Naive thymus-derived CD4-positive, alpha-beta T cell (primary cell): ENCODE measurements at regions not wholly inside any gene's neighbourhood (a gene's known extent, or its start where the extent isn't known, plus 50 kb on each side); places are given as distances from the start of the nearest gene placed in this dataset.
"Not testable (repeated sequence)": the region's sequence is repeated elsewhere in the genome, so short reads cannot be mapped to it uniquely, and the experiment has no call there.

Experiments
- ATAC-seq: fragments of 150-1000 bp; cut with Tn5 transposase; 2 replicates; pipeline ENCODE4 v1.10.0; 2021; ENCODE audit warnings: mild to moderate bottlenecking, moderate library complexity
- CTCF ChIA-PET: fragments of 350-600 bp; sonication (Branson Sonifier 250); formaldehyde crosslinking; loops from one replicate; lab custom pipeline; 2021; ENCODE audit warnings: antibody characterized with exemption; lab: Charles Lee
- POLR2A ChIA-PET: fragments of 350-600 bp; sonication (Branson Sonifier 250); formaldehyde crosslinking; loops from one replicate; lab custom pipeline; 2021; ENCODE audit warnings: antibody characterized with exemption, inconsistent platforms; lab: Charles Lee
- DNase-seq, 9 donors: peaks; one replicate each; pipeline versions ENCODE4 v3.0.0 to v3.0.0-alpha.2; 2020 to 2022; ENCODE audit warnings: mixed read lengths in 1 of 9
- H3K27ac ChIP-seq: one replicate; pipeline ENCODE4 v1.7.0; 2013; ENCODE audit warnings: mild to moderate bottlenecking, low read depth, low read length, moderate library complexity
- H3K27me3 ChIP-seq, 2 donors: one replicate each; pipeline ENCODE4 v1.7.0; 2013; ENCODE audit warnings: low read length in 2 of 2, mild to moderate bottlenecking in 2 of 2, moderate library complexity in 2 of 2; ENCODE audit not compliant: control insufficient read depth in 2 of 2, insufficient read depth in 2 of 2
- H3K36me3 ChIP-seq, 3 experiments: 1 replicate in 2 of 3; 2 replicates in 1 of 3; pipeline ENCODE4 v1.7.0; 2013; ENCODE audit warnings: low read length in 3 of 3, mild to moderate bottlenecking in 3 of 3, moderate library complexity in 1 of 3; ENCODE audit not compliant: insufficient read depth in 3 of 3, control insufficient read depth in 2 of 3
- H3K4me1 ChIP-seq, 2 donors: one replicate each; pipeline ENCODE4 v1.7.0; 2013; ENCODE audit warnings: low read length in 2 of 2, mild to moderate bottlenecking in 2 of 2, moderate library complexity in 1 of 2; ENCODE audit not compliant: control insufficient read depth in 2 of 2, insufficient read depth in 2 of 2
- H3K4me3 ChIP-seq: 2 replicates; pipeline ENCODE4 v1.7.0; 2013; ENCODE audit warnings: mild to moderate bottlenecking, low read length
- H3K9me3 ChIP-seq, 3 experiments: 1 replicate in 2 of 3; 2 replicates in 1 of 3; pipeline ENCODE4 v1.7.0; 2013; ENCODE audit warnings: low read length in 3 of 3; ENCODE audit not compliant: control insufficient read depth in 2 of 3
- H3K27ac Mint-ChIP-seq, 9 donors: one replicate each; pipeline ENCODE4 v1.8.0; 2020 to 2022; ENCODE audit warnings: mixed read lengths in 9 of 9, mild to moderate bottlenecking in 8 of 9, moderate library complexity in 5 of 9, inconsistent platforms in 2 of 9
- H3K27me3 Mint-ChIP-seq, 5 donors: one replicate each; pipeline ENCODE4 v1.8.0; 2021 to 2022; ENCODE audit warnings: mixed read lengths in 5 of 5, mild to moderate bottlenecking in 1 of 5
- H3K36me3 Mint-ChIP-seq, 5 donors: one replicate each; pipeline ENCODE4 v1.8.0; 2020 to 2022; ENCODE audit warnings: mixed read lengths in 5 of 5, mild to moderate bottlenecking in 3 of 5, inconsistent platforms in 1 of 5
- H3K4me1 Mint-ChIP-seq, 7 donors: one replicate each; pipeline ENCODE4 v1.8.0; 2020 to 2022; ENCODE audit warnings: mixed read lengths in 7 of 7, mild to moderate bottlenecking in 3 of 7, inconsistent platforms in 1 of 7
- H3K4me3 Mint-ChIP-seq, 10 donors: one replicate each; pipeline ENCODE4 v1.8.0; 2020 to 2022; ENCODE audit warnings: mild to moderate bottlenecking in 10 of 10, mixed read lengths in 10 of 10, moderate library complexity in 6 of 10, inconsistent platforms in 2 of 10
- H3K9me3 Mint-ChIP-seq, 11 donors: one replicate each; pipeline ENCODE4 v1.8.0; 2020 to 2022; ENCODE audit warnings: mixed read lengths in 11 of 11, mild to moderate bottlenecking in 4 of 11, inconsistent platforms in 1 of 11, moderate library complexity in 1 of 11
- intact Hi-C, 2 donors: fragments of 100-400 bp; cut with micrococcal nuclease; formaldehyde crosslinking; loops; one replicate each; pipeline ENCODE4 v1.15.1; 2023

GRCh38 chr2:43144263-43144662, 82.1 kb downstream of the ZFP36L2 start:
- Mint-ChIP-seq H3K27me3 (no peaks in the 10 kb centered on the region), H3K27ac (peak overlapping the region; percentile 8 to 89 (median 76)), H3K36me3 (peaks cover 0 to 24% (median 0%) of the 10 kb centered on the region in 5 donors), H3K4me1 (peaks cover 45 to 92% (median 65%) of the 10 kb centered on the region in 7 donors), H3K9me3 (peaks cover 0 to 5% (median 0%) of the 10 kb centered on the region in 11 donors), H3K4me3 (peak overlapping the region in 6 of 10 donors; percentile 8 to 55 (median 46))
- DNase-seq: no peak
- no peaks in the 10 kb centered on the region for H3K36me3 ChIP-seq
- H3K9me3 ChIP-seq: no peaks in the 10 kb centered on the region
- H3K27me3 ChIP-seq: no peaks in the 10 kb centered on the region
- H3K4me1 ChIP-seq: peaks cover 25 to 56% of the 10 kb centered on the region in 2 donors
- ChIA-PET POLR2A (interaction anchor here (1.2 to 43.2 kb wide), 4 partner anchors 4 to 77 kb away, joined by 4 to 1771 read pairs (median 1274); partner anchors contain the start of gene ZFP36L2), CTCF (interaction anchor here (0.8 to 1.6 kb wide), 2 partner anchors 10 to 11 kb away, joined by 3 read pairs; no protein-coding TSS in a partner anchor)
- intact Hi-C loops: no loop called here
- ATAC-seq: no peak
- no peak overlapping the region for H3K4me3 ChIP-seq
- no peak overlapping the region for H3K27ac ChIP-seq

- Mint-ChIP-seq H3K4me1 (peaks cover 42 to 90% (median 63%) of the 10 kb centered on the region in 7 donors), H3K4me3 (peak overlapping the region in 6 of 10 donors; percentile 8 to 55 (median 46)), H3K9me3 (peaks cover 0 to 5% (median 0%) of the 10 kb centered on the region in 11 donors), H3K27ac (peak overlapping the region; percentile 8 to 89 (median 76)), H3K27me3 (no peaks in the 10 kb centered on the region), H3K36me3 (peaks cover 0 to 25% (median 0%) of the 10 kb centered on the region in 5 donors)
- Histone ChIP-seq H3K36me3 (no peaks in the 10 kb centered on the region), H3K27me3 (no peaks in the 10 kb centered on the region), H3K9me3 (no peaks in the 10 kb centered on the region), H3K4me3 (no peak overlapping the region), H3K27ac (no peak overlapping the region), H3K4me1 (peaks cover 27 to 58% of the 10 kb centered on the region in 2 donors)
- DNase-seq: no peak
- POLR2A ChIA-PET: interaction anchor here (1.2 to 43.2 kb wide), 4 partner anchors 4 to 78 kb away, joined by 4 to 1771 read pairs (median 1274); partner anchors contain the start of gene ZFP36L2
- CTCF ChIA-PET: interaction anchor here (0.8 to 1.6 kb wide), 4 partner anchors 10 to 17 kb away, joined by 3 read pairs; no protein-coding TSS in a partner anchor
- intact Hi-C loops: no loop called here
- no peak for ATAC-seq
These were observed 82.7 kb downstream of the ZFP36L2 start for GRCh38 chr2:43143756-43144155.

GRCh38 chr2:43142921-43143438, 83.4 kb downstream of the ZFP36L2 start:
- intact Hi-C loops: no loop called here
- peak overlapping the region; percentile 27 for H3K4me3 ChIP-seq
- Mint-ChIP-seq H3K4me1 (peaks cover 48 to 90% (median 67%) of the 10 kb centered on the region in 7 donors), H3K27me3 (no peaks in the 10 kb centered on the region), H3K36me3 (peaks cover 0 to 26% (median 0%) of the 10 kb centered on the region in 5 donors), H3K27ac (peak overlapping the region; percentile 79 to 100 (median 94)), H3K9me3 (peaks cover 0 to 5% (median 0%) of the 10 kb centered on the region in 11 donors), H3K4me3 (peak overlapping the region; percentile 67 to 89 (median 80))
- ATAC-seq (peak; percentile 86), DNase-seq (peak in 3 of 9 donors; percentile 49 to 71 (median 57))
- peaks cover 34 to 65% of the 10 kb centered on the region in 2 donors for H3K4me1 ChIP-seq
- ChIA-PET CTCF (interaction anchor here (0.8 to 1.6 kb wide), 3 partner anchors 10 to 16 kb away, joined by 3 read pairs; no protein-coding TSS in a partner anchor), POLR2A (interaction anchor here (1.2 to 43.2 kb wide), 4 partner anchors 3 to 78 kb away, joined by 4 to 1771 read pairs (median 1274); partner anchors contain the start of gene ZFP36L2)
- no peaks in the 10 kb centered on the region for H3K36me3 ChIP-seq
- H3K27me3 ChIP-seq: no peaks in the 10 kb centered on the region
- peak overlapping the region; percentile 49 for H3K27ac ChIP-seq
- no peaks in the 10 kb centered on the region for H3K9me3 ChIP-seq

- H3K9me3 Mint-ChIP-seq, H3K27me3 Mint-ChIP-seq, H3K27me3 ChIP-seq, ATAC-seq, H3K36me3 ChIP-seq, H3K4me3 ChIP-seq, DNase-seq, H3K9me3 ChIP-seq, intact Hi-C loops: not testable (repeated sequence)
- peak overlapping the region; percentile 28 to 88 (median 69) for H3K4me3 Mint-ChIP-seq
- peaks cover 0 to 30% (median 0%) of the 10 kb centered on the region in 5 donors for H3K36me3 Mint-ChIP-seq
- peak overlapping the region; percentile 62 to 100 (median 93) for H3K27ac Mint-ChIP-seq
- H3K4me1 Mint-ChIP-seq: peaks cover 58 to 95% (median 74%) of the 10 kb centered on the region in 7 donors
- ChIA-PET CTCF (interaction anchor here (11.8 kb wide), 1 partner anchor 79 kb away, joined by 147 read pairs; no protein-coding TSS in a partner anchor), POLR2A (interaction anchor here (25.7 to 43.2 kb wide), 3 partner anchors 2 to 80 kb away, joined by 1274 to 1771 read pairs (median 1274); partner anchors contain the start of gene ZFP36L2)
- Histone ChIP-seq H3K27ac (peak overlapping the region; percentile 55), H3K4me1 (peaks cover 45 to 77% of the 10 kb centered on the region in 2 donors)
These were observed 84.7 kb downstream of the ZFP36L2 start for GRCh38 chr2:43141636-43142151.

GRCh38 chr2:43139996-43140621, 86.3 kb downstream of the ZFP36L2 start:
- Mint-ChIP-seq H3K9me3 (peaks cover 0 to 5% (median 0%) of the 10 kb centered on the region in 11 donors), H3K27ac (peak overlapping the region; percentile 82 to 100 (median 96)), H3K4me3 (peak overlapping the region; percentile 41 to 86 (median 62)), H3K27me3 (no peaks in the 10 kb centered on the region), H3K36me3 (peaks cover 0 to 31% (median 0%) of the 10 kb centered on the region in 5 donors), H3K4me1 (peaks cover 65 to 95% (median 78%) of the 10 kb centered on the region in 7 donors)
- H3K27ac ChIP-seq: peak overlapping the region; percentile 96
- H3K9me3 ChIP-seq: no peaks in the 10 kb centered on the region
- ATAC-seq (peak; percentile 17), DNase-seq (peak in 1 of 9 donors; percentile 39)
- no peaks in the 10 kb centered on the region for H3K27me3 ChIP-seq
- ChIA-PET CTCF (interaction anchor here (1.0 to 11.8 kb wide), 8 partner anchors 12 to 89 kb away, joined by 3 to 147 read pairs (median 4); no protein-coding TSS in a partner anchor), POLR2A (interaction anchor here (0.7 to 43.2 kb wide), 6 partner anchors 0 to 325 kb away, joined by 3 to 1771 read pairs (median 642); partner anchors contain the start of gene ZFP36L2)
- intact Hi-C loops: loop anchor here (5.0 to 10.0 kb wide), 4 partner anchors 455 to 1225 kb away; partner anchors contain the start of genes THADA (in 2 of the 2), CAMKMT (in 1 of the 2) and PREPL (in 1 of the 2)
- H3K36me3 ChIP-seq: no peaks in the 10 kb centered on the region
- peaks cover 61 to 83% of the 10 kb centered on the region in 2 donors for H3K4me1 ChIP-seq
- peak overlapping the region; percentile 6 for H3K4me3 ChIP-seq
